PC-9 (cell line): ENCODE measurements at regions not wholly inside any gene's neighbourhood (a gene's known extent, or its start where the extent isn't known, plus 50 kb on each side); places are given as distances from the start of the nearest gene placed in this dataset.

ENCODE experiments used
- CTCF ChIP-seq: fragments of 200-600 bp; sonication (generic); conservative IDR thresholded peaks from 2 replicates; pipeline ENCODE4 v1.6.1; 2017; ENCODE audit warnings: mixed run types, antibody characterized with exemption, mild to moderate bottlenecking, moderate library complexity
- EZH2 ChIP-seq: fragments of 200-600 bp; sonication (generic); IDR thresholded peaks from 2 replicates; pipeline ENCODE4 v1.8.0; 2017; ENCODE audit warnings: antibody characterized with exemption, low read depth

DNA sequence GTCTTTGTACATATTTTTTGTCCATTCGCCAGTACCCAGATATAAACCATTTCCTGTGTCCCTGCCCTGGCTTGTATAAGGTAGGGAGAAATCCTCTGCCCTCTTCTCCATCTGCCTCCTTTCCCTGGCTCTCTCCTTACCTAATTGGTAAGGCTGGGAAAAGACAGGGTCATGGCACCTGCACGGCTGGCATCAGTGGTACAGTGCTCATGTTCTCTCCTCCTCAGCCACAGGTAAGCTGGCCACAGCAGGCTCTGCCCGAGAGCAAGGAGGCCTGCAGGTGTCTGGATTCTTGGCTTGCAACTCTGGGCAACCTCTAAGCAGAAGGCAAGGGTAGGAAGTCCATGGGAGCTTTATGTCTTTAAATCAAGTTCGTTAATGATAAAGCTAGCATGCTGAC is 419.9 kb downstream of the BUD13 start:
- TF ChIP-seq CTCF (no peak), EZH2 (no peak)
